GM19238 (cell line): ENCODE measurements at regions not wholly inside any gene's neighbourhood (a gene's known extent, or its start where the extent isn't known, plus 50 kb on each side); places are given as distances from the start of the nearest gene placed in this dataset.
"Not testable (repeated sequence)": the region's sequence is repeated elsewhere in the genome, so short reads cannot be mapped to it uniquely, and the experiment has no call there.

Source experiments
- DNase-seq: peaks from one replicate; pipeline ENCODE4 v3.0.0; 2011; ENCODE audit warnings: low spot score; ENCODE audit not compliant: insufficient read length

- DNase-seq, result no peak
Observed at GRCh38 chr2:187075199-187075635, 226.2 kb upstream of the ZSWIM2 start.

DNA sequence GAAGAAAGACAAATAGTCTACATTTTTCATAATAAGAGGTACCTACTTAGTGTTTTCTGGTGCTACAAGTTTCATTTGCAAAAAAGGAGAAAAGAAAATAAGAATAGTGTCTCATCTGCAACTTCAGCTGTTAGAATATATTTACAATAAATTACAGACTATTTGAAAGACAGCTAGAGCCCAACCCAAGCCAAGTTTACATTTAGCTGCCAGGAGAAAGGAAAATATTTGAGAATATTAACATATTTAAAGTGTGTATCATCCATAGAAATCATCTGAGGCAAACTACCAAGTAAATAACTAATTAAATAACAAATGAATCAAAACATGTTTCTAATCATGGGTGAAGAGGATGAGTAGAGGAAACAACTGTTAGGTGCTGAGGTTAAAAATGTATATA, 209.2 kb upstream of the ZSWIM2 start:
- DNase-seq, result no peak

DNA sequence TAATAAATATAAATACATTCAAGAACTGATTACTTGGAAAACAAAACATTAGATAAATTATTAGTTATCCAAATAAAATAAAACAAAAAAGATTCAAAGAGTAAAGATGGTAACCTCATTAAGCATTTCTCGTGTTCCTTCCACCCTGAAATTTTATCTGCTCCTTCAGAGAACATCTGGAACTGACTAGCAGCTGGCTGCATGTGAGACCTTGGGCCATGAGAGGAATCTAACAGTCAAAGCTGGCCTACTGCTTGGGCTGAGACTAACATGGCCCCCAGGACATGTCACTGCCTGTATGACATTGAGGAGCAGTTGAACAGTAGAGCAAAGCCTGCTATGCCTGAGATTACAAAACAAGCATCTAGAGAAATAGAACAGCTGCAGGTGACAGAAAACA, 208.5 kb upstream of the ZSWIM2 start:
- DNase-seq, result no peak

- DNase-seq, result no peak
Observed at GRCh38 chr2:187056416-187057334, 207.7 kb upstream of the ZSWIM2 start.

DNA sequence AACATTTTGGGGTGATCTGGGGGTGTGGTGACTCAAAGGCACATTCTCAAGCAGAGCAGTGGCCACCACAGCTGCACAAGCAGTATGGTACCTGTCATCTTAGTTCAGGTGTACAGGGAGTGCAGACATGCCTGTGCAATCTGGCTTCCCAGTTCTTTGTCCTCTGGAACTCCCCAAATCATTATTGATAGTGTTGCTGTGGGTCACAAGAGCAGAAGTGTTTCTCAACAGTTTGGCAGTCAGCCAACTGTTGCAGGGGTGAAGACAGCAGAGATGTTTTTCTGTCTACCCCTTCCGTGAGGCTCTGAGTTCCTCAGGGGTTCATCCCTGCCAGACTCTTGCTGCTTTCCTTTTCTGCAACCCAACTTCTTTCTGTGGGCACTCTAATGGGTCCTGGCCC, 206.5 kb upstream of the ZSWIM2 start:
- DNase-seq, result no peak

DNA sequence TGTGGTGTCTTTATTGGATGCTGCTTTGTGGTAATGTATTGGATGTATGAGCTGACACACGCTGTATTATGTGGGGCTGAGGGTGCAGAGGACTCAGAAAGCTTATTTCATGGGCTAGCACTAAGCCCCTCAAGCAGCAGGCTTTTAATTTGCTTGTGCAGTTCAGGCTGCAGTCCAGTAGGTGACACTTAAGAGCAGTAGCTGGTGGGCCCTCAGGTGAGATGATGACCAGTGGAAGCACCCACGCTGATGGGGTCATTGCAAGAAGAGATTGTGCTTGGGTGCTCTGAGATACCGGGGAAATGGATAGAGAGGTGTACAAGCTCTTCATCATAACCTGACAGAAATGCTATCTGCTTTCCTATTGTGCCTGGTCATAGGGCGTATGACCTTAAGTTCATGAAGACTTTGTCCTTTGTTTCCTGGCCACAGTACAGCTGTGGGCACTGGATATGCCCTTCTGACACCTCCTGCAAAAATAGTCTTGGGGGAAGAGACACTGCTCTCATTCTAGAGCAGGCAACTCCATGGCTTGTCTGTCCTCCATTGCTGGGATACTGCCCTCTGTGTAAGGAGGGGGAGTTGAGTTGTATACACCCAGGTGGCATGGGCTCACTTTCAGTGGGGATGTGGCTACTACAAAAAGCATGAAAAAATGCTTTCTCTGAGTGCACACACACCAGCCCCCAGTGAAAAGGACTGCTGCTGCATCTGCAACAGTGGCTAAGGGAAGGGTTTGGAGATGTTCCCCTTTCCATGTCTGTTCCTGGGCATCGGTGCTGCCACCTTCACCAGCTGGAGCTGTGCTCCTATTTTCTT, 205.7 kb upstream of the ZSWIM2 start:
- DNase-seq, result no peak

DNA sequence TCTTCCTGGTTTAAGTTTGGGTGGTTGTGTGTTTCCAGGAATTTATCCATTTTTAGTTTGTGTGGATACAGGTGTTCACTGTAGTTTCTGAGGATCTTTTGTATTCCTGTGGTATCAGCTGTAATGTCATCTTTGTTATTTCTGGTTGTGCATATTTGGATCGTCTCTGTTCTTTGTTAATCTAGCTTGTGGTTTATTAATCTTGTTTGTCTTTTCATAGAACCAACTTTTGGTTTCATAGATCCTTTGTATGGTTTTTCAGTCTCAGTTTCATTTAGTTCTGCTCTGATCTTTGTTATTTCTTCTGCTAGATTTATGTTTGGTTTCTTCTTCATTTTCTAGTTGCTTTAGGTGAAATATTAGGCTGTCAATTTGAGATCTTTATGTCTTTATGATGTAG, 202.4 kb upstream of the ZSWIM2 start:
- DNase-seq, result no peak

DNA sequence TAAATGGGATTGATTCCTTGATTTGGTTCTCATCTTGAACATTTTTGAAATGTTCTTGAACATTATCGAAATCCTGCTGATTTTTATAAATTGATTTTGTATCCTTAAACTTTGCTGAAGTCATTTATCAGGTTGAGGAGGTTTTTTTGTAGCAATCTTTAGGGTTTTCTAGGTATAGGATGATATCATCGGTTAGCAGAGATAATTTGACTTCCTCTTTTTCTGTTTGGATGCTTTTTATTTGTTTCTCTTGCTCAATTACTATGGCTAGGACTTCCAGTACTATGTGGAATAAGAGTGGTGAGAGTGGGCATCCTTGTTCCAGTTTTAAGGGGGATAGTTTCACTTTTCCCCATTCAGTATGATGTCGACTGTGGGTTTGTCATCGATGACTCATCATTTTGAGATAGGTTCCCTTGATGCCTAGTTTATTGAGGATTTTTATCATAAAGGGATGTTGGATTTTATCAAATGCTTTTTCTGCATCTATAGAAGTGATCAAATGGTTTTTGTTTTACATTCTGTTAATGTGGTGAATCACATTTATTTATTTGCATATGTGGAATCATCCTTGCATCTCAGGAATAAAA, 201.5 kb upstream of the ZSWIM2 start:
- DNase-seq, result no peak

DNA sequence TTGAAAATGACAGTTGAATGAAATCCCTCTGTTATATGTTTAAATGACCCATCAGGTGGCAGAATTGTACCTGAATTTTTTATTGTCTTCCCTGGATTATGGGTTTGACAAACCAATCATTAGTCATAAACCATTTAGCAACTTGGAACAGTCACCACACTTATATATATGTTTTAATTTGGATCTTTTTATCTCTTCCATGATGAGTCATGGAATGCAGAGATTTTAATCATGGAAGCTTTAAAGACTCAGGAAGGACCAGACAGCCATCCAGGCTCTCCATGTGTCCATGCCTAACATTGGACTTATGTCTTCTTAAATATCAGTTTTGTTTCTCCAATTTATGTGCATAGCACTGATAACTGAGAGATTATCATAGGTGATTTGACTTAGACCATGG, 188.3 kb upstream of the ZSWIM2 start:
- DNase-seq, result no peak

- DNase-seq, result no peak
Observed at GRCh38 chr2:187034434-187034833, 185.5 kb upstream of the ZSWIM2 start.

DNA sequence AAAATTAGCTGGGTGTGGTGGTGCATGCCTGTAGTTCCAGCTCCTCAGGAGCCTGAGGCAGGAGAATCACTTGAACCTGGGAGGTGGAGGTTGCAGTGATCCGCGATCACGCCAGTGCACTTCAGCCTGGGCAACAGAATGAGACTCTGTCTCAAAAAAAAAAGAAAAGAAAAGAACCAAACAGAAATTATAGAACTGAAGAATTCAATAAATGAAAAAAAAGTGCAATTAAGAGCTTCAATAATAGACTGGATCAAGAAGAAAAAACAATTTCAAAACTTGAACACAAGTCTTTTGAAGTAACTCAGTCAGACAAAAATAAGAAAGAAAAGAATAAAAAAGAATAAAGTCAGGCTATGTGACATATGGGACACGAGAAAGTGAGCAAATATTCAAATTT, 175.8 kb upstream of the ZSWIM2 start:
- DNase-seq, result no peak

DNA sequence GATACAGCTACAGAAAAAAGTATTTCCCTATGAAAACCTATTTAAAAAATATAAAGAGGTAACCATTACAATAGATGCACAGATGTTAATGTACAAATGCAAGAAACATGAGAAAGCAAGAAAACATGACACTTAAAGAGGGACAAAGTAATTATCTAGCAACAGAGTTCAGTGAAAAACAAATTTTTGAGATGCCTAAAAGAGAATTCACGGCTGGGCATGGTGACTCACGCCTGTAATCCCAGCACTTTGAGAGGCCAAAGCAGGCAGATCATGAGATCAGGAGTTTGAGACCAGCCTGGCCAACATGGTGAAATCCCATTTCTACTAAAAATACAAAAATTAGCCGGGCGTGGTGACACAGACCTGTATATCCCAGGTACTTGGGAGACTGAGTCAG, 175.0 kb upstream of the ZSWIM2 start:
- DNase-seq, result not testable (repeated sequence)

DNA sequence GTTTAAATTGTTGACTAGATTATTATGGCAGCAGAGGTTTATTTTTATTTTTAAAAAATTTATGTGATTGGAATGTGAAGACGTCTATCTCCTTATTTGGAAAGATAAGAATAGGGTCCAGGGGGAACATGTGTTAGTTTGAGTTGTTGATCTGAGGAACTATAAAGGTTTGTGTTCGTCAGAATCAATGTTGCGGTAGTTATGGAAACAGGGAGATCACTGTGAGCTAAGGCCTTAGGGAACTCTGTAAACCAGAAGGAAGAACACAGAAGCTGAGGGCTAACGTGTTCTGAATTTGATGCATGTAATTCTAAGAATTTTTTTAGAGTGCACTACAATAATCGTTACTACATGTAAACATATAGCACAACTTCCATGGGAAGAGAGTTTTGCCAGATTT, 168.5 kb upstream of the ZSWIM2 start:
- DNase-seq, result no peak

DNA sequence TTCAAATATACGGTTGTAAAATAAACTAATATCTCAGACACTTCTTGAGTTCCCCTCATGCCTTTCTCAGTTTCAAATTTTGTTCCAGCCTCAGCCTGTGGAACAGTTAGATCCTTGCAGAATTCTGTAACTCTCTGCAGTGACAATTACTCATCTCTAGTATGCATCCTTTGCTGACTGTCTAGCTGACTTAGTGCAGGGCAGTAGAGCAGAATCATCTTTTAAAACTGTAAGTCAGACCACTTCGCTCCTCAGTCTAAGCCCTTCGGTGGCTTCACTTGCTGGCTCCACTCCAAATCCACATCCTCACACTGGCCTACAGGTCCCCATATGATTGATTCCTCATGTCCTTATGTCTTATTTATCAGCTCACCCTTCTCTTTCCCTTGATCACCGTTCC, 164.1 kb upstream of the ZSWIM2 start:
- no peak for DNase-seq

DNA sequence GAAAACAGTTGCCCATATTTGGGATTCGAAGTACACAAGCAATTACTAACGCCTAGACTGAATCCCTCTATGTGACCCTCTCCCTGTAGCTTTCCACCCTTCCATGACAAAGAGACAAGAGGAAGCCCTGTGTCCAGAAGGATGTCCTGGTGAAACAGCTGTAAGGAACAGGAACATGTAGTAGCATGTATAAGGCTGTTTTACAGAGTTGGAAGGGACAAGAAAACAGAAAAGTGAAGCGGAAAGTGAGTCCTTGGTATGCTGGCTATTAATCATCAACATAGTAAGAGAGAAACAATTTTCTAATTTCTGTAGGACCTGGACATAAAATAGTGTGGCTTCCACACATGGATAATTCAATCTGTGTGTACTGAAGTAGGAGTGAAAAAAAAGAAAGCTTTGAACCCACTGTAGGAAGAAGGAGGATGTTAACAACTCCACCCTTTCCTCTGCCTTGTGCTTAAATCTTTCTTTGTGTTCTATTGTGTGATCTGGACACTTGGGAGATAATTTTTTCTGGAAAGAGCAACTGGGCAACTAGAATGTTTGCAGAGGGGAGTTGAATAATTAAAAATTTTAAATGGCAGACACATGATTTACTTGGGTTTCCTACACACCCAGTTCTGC, 162.3 kb upstream of the ZSWIM2 start:
- DNase-seq, result no peak

DNA sequence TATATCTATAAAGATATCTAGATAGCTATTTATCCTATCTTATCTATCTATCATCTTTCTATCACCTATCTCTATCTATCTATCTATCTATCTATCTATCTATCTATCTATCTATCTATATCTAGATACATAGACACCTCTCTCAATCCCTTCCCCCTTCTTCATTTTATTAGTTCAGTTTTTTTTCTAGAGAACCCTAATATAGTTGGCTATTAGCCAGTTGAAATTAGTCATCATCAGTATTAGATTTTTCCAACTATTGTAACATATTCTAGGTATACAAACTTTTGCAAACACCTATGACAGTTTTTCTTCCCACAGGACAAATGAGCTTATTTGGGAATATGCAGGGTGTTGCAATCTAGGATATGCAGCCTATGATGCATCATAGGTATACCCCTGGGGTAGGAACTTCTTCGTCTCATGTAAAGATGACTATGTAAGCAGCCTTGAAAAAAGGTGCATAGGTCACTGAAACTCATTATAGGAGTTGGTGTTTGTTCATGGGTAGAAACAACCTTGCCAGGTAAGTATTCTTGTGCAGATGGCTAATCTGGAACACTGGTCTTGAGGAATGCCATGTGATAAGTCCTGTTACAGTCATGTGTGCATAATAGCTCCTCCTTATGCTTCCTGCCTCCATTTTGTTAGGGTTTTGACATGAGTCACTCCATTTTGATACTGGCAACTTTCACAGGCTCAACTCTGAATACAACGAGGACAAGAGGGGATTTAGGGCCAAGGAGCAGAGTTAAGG, 160.7 kb upstream of the ZSWIM2 start:
- no peak for DNase-seq

GRCh38 chr2:187008111-187008510, 159.1 kb upstream of the ZSWIM2 start:
- DNase-seq, result no peak

- no peak for DNase-seq
Observed at GRCh38 chr2:187003611-187004010, 154.6 kb upstream of the ZSWIM2 start.

GRCh38 chr2:187003038-187003554, 154.1 kb upstream of the ZSWIM2 start:
- no peak for DNase-seq

DNA sequence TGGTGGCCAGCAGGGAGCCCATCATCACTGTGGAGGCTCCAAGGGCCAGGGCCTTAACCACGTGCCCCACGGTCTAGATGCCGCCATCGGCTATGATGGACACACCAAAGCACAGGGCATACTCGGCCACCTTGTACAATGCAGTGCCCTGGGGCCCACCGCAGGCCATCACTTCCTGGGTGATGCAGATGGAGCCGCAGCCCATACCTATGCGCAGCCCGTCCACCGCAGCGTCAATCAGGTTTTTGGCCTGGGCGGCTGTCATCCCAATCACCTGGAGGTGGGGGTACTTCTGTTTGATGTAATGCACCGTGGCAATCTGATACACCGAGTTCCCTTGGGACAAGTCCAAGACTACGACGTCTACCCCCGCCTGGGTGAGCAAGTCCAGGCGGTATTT, 153.3 kb upstream of the ZSWIM2 start:
- no peak for DNase-seq

DNA sequence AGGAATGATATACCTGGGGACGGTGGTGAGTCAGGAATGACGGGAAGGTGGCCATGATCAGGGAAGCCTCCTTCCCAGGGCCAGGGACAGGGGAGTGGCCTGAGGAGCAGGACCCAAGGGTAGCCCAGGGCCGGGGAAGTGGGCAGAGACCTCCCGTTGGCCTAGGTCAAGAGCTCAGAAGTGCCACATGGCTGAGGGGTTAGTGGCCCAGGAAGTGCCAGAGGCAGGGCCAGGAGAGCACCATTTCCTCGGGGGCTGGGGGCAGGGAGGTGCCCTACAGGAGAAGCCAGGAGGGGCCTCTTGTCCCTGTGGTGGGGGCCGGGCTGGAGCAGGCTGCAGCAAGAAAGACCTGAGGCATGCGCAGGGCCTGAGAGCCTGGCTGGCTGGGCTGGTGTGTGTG, 152.3 kb upstream of the ZSWIM2 start:
- DNase-seq, result no peak
